NCI-H524 (cell line): ENCODE measurements at regions not wholly inside any gene's neighbourhood (a gene's known extent, or its start where the extent isn't known, plus 50 kb on each side); places are given as distances from the start of the nearest gene placed in this dataset.
A peak's percentile ranks its signal among the peaks of the same experiment; 100 is the strongest.

Experiments
- DNase-seq, 2 experiments: peaks; one replicate each; lab custom pipeline; 2025; lab: John Stamatoyannopoulos, UW

DNA sequence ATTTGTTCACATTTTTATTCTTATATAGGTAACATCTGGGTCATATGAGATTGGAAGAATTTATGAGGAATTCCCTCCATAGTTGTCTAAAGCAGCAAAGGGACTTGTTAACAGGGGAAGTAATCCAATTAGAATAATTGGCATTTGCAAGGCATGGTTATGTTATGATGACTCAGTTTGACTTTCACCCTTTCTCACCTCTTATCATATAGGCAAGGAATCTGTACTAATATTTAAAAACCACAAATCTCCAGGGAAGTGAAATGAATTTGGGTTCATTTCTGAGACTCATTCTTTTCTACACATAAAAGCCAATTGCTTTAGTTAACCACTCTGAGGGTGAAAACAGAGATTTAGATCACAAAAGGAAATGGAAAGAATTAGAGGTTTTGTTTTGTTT is 281.5 kb upstream of the DKK2 start:
- DNase-seq: no peak

DNA sequence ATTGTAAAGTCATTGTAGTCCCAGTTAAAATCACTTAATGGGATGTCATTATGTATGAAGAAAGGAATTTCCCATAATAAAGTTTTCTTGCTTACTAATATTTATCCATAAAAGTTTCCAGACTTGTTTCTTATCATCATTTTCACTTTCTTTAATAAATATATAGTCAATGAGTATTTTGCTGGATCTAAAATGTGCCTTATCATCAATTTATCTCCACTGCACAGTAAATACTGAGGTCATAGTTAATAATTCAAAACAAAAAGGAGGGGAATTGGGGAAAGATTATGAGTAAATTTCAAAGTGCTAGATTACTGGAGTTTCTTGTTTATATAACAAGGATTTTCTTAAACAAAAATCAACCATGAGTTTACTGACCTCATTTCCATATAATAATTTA is 279.5 kb upstream of the DKK2 start:
- DNase-seq: no peak

DNA sequence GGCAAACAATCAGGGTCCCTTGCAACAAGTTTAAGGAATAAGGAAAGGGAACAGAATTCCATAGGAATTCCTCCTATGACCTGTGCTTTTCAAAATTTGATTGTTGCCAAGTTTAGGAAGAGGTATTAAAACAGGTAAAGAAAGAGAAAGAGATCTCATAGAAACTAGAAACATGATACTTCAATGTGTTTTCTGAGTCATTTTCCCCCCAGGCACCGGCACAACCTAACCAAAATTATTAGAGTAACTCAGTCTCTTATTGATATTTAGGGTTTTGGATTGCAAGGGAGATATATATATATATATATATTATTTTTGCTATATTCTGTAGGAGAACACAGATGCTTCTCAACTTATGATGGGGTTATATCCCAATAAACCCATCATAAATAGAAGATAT is 278.0 kb upstream of the DKK2 start:
- DNase-seq: no peak

DNA sequence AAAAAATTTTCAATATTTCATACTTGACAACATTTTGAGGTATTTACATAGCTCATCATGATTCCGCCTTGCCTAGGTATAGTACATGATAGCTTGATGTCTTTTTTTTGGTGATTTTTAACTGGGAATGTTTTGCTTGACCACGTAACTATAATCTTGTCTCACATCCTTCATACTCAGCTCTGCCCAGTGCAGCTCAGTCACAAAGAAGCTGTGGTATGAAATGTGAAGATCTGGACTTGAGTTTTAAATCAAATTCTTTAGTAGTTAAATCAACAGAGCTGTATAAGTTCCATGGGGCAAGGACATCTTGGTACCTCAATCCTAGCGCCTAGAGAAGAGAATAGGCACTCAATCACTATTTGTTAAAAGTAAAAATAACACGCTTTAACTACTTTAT is 276.3 kb upstream of the DKK2 start:
- no peak for DNase-seq

DNA sequence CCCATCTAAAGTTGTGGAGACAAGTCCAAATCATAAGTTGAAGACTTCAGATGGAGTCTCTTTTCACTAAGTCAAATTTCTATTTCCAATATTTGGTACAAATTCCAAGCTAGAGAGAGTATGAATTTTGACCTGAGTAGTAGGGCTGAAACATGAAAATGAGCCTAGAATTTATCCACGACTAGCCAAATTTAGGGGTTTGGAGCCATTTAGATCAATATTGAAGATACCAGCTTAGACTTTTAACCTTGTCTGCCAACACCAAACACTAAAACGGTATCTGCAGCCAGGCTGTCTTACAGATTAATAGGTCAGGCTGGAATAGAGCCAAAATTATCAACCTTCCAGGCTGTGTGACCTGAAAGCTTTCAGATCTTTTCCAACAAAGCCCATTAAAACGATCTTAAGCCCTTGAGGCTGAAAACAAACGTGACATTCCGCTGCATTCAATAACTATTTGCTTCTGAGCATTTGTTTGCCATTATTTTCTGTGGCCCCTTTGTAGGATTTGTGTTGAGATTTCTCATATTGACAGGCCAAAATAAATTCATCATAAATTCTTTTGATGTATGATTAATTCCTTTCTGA is 268.7 kb upstream of the DKK2 start:
- DNase-seq: no peak

DNA sequence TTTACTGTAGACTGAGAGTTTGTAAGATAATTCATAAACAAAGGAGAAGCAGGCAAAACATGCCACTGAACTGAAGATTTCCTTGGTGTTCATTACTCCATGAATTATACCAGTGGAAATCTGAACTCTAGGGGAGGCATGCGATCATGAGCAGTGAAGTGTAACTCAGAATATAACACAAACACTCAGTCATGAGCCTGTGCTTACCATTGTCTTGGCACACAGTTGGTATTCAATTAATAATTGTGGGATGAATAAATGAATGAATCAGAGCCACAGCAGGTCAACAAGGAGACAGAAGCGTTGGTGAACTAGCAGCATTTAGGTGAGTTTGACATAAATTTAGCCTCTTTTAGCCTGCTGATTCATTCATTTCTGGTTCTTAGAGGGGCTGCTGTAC is 263.5 kb upstream of the DKK2 start:
- no peak for DNase-seq

DNA sequence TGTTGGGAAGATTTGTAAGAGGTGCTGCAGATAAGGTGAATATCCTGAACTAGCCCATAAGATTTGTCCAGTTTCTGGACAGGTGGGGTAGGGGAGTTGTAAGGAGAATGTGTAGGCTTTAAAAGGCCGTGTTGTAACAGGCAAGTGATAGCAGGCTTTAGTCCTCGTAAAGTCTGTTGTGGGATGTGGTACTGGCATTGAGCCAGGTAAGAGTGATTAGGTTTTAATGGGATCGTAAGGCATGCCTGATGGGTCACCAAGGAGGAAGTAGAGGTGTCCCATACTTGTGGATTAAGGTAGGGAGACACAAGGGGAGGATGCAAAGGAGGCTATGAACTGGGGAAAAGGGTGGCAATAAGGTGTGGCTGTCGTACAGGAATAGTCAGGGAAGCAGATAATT is 256.9 kb upstream of the DKK2 start:
- DNase-seq: peak in 1 of 2 experiments; percentile 6

DNA sequence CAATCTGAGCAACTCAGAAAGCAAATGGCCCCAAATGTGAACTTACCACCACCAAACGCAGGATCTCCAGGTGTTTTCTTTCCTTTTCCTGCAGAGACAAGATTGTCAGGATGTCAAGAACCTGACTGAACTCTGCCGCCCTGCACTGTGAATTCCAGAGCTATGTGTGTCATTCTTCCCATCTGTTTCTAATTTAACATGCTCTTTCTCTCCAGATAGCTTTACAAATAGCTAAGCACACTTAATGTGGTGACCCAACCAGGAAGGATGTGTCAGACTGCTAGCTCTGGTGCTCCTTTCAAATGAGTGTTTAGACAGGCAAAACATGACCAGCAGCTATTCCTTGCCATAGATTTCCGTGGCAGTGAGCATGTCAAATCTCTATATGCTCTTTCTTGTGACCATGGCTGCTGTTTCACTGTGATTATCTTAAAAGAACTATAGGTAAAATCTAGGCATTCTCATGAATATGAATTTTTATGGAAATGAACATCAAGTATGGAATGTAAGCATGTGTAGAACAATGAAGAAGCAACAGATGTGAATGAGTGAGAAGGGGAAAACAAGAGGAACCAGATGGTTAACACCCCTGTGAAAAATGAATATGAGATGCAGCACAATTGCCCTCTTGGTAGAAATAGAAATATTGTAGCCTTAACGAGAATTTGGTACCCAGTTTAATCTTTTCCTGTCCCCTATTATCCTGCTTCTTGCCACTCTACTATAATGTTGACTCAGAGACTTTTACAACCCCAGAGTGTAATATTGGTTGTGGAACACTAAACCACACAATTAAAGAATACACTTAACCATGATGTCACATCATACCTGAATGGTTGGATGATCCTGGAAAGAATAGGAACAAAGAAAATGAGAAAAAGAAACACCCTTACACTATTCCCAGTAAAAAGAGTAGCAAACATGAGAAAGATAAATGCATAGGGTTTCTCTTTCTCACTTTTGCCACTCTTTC is 247.8 kb upstream of the DKK2 start:
- peak in 1 of 2 experiments; percentile 18 for DNase-seq

DNA sequence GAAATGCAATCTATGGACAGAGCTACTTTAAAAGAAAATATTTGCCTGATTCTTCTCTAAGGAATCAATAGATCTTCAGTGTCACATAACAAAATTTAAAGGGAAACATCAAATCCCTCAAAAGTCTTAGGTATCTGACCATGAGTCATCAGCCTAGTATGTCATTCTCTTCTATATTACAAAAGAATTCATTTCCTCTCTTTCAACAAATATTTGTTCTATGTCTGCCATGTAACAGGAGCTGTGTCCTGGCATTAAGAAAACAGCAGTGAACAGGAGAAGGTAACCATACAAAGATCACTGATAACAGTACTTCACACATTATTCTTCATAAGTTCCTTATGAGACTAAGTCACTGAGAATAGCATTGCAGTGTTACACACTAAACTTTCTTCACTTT is 243.6 kb upstream of the DKK2 start:
- no peak for DNase-seq

DNA sequence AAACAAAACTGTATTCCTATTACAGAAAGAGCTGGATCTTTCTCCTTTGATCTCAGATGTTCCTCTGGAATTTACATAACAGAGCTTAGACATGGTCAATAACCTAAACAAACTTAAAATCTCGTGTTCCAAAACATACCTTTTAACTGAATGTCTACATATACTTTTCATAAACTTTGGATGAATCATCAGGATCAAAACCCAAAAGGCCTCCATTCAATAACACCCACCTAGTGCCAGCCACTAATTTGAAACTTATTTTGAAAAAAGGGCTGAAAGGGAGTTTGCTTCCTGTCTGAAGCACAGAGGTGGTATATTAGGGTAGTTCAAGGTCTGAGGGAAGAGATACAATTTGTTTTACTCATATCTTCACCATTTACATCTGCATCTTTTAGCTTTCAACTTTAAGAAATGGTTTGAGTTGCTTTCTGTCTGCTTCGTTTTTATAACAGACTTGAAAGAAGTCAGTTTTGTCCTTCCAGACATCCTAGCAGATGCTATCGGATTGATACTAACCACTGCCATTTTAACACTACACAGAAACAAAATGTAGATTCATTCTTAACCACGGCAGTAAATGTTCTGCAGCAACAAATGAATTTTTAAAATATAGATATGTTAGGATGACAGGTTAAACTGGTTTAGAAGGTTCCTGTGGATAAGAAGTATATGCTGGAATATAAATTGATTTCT is 242.8 kb upstream of the DKK2 start:
- DNase-seq: no peak

DNA sequence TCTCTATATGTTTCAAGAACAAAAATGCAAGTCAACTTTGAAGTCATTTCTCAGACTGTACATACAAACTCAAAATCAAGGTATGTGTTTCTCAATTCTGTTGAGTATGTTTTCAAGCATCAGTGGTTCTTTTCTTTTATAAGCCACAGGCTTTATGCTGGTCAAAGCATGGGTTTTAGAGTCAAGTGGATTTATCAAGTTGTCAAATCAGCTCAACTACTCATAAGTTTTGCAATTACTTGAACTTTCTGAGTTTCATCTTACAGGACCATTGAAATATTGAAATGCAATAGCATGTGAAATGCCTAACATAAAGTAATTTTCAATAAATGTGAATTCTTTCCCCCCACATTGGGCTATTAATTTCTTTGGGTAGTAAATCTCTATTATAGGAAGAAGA is 239.9 kb upstream of the DKK2 start:
- DNase-seq: no peak

DNA sequence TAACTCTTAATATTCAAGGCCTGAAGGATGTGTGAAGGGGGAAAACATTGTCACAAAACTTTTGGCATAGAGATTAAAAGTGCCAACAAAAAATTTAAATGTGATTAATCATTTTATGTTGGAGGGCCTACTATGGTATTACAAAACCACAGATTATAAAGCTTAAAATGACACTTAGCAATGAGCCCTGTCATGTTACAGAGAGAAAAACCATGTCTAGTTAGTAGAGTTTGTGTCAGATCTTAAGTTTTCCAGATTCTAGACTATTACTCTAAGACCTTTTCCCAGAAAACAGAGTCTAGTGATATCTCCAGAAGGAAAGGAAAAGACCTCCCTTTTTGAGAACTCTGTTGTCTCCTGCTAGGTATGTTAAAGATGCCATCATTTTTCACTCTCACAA is 239.1 kb upstream of the DKK2 start:
- DNase-seq: no peak

DNA sequence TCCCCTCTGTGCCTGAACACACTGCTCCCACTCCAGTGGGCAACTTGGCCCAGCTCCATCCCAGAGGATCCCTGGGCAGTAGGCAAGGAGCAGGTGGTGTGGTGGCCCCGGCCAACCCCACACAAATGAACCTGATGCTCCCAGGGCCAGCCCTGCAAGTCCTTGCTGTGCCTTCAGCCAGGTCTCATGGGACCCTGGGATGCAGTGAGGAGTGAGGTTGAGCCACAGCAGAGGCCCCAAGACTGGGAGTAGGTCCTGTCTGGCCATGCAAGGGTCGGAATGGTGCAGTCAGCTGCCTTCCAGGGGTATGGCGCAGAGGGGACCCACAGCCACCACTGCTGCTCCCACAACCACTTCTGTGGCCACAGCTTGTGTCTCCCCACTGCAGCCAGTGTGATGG is 234.5 kb upstream of the DKK2 start:
- no peak for DNase-seq

DNA sequence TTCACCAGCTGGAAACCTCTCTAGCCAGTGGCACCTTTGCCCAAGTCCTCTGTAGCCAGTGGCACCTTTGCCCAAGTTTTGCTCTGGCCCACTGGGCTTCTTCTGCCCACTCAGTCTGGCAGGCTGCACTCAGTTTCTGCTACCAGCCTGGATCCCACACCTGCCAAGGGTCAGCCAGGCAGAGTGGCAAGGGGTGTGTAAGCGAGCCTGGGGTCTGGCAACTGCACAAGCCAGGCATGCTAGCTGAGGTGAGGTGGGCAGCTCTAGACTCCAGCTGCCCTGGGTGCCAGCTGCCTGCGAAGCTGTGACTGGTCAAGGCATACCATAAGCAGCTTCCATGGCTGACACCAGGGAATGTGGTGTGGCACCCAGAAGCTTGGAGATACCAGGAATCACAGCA is 233.1 kb upstream of the DKK2 start:
- no peak for DNase-seq

DNA sequence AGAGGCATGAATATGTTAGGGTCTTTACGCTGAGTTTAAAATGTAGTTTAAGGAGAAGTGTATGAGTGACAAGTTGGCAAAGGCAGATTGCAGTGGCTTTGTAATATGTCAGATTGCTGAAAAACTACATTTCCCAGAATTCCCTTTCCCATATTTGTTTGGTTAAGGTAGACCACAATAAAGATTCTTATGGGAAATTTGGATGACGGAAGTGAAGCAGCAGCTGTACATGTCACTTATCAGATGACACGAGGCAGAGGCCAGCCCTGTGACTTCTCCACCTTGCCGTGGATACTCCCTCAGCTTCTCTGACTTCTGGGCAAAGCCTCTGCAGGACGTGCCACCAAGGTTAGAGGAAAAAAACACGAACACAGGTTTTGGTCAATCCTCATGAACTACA is 229.7 kb upstream of the DKK2 start:
- no peak for DNase-seq

DNA sequence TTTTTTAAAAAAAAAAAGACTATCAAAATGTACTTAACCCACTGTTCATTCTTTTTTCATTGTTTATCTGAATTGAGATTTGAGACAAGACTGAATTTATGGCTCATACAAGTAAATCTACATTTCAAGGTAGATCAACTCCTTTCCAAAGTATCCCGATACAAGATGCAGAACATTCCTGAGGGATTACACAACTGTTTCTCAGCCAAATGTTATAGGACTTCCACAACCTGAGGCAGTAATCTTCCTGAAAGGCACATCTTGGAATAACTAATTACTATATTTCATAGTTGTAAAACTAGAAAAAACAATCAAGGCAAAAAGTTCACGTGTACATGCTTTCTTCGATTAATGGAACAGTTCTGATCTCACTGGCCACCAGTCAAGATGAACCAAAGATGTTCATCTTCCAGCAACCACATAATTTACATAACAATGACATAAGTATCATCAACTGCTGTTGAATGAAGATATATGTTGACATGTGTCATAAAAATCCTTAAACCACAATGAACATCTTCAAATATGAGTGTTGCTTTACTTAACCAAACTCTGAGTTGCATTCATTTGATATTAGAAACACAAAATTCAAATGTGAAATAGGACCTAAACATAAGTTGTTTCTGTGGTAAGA is 225.2 kb upstream of the DKK2 start:
- DNase-seq: no peak

DNA sequence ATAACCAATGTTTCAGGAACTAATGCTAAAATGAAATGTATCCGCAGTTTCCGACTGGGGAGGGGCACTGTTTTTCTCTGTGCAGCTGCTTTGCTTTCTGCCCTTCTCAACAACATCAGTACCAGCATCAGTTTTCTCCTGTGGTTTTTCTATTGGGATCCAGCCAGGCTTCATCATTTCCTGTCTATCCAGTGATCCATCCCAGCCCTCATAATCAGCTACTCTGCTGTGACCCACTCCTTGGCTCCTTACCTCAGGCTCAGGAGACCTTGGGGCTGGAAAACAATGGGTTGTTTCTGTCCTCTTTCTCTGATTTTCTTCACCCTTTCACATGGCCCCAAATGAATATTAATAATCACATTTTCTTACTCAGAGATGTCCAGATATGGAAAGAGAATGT is 222.2 kb upstream of the DKK2 start:
- no peak for DNase-seq

DNA sequence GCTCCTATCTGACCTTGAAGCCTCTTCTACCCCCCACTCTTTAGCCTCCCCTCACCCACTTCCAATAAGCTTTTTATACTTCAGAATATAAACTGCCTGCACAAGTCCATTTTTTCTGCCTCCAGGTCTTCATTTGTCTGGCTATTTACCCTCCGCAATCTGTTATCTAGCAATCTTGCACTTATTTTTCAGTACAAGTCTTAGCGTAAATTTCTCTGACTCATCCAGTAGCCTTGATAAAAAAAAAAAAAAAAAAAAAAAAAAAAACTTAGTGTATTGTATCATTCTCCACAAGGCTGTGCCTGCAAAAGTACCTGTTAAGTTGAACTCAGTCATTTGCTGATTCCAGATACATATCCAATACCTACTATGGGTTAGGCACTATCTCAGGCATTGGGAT is 219.5 kb upstream of the DKK2 start:
- DNase-seq: no peak

DNA sequence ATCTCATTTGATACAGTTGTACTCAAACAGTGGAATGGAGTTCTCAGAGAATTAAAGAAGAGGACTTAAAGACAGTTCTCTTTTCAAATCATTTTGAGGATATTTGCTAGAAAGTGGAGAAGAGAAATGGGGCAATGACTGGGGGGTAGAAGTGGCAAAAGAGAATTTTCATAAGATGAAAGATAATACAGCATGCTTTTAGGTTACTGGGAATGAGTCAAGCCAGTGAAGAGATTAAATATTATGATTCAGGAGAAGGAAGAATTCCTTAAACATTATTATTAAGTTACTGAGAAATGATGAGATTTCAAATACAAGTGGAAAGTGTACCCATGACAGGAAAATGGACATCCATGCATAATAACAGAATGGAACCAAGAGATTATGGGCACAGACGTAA is 219.0 kb upstream of the DKK2 start:
- no peak for DNase-seq

DNA sequence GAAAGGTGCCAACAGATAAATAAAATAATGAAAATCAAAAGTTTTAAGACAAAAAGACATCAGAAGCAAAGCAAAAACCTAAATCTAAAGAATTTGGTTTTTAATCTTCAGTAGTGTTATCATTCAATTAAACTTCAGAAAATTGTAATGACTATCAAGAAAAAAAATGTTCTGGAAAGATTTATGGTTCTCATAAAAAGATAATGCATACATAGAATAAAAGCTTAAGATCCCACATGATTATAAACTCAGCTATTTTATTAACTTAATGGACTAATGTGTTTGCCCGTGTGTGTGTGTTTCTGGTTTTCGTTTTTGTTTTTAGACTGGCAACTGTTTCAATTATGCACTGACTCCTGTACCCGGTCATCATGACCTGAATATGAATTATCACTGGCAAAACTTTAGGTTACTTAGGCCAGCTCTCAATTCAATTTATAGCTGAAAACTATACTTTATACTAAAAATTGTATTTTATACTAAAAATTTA is 217.5 kb upstream of the DKK2 start:
- no peak for DNase-seq

DNA sequence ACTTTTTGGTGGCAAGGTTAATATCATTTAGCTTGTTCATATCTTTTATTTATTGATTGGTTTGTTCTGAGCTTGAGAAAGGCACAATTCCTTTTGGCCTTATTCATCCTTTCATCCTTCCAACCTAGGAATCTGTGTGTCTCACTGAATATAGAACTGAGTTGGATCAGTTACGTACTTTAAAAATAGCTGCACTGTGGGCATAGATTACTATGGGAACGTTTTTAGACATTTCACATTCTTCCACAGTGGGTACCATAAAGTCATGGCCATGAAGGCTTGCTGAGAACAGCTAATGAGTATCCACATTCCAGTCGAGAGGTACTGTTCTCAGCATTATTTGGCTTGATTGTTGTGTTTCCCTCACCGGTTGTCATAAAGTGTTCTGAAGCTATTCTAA is 217.0 kb upstream of the DKK2 start:
- DNase-seq: no peak

DNA sequence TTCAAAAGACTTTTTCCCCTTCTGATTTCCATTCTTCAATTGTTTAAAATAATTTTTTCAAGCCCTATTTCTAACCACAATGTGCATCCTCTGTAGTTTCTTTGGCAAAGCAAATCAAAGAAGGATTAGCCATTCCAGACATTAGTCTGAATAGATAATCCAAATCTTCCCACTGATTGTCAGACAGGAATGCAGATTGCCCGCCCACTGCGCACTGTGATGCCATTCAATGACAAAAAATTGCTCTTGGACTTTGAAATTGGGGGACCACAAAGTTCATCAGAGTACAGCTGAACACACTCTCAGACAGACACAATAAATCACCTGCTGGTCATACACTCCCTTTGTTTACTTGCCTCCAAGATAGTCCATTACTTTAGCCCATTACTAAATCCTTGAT is 216.5 kb upstream of the DKK2 start:
- DNase-seq: no peak

DNA sequence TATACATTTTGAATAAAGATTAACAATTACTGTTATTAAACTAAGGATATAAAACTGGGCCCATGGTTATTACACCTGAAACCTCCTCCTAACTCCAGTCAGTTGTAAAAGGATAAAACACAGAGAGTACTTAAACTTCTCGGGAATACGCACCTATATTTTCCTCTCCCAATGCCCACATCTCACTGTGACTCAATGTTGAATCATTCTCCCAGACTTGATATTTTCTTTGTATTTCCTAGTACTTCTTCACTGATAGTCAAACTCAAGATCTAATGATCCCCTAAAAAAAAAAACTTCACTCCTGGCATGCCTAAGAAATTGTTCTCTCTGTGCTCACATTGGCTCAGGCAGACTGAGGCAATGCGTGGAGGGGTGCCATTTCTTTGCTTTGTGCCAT is 212.5 kb upstream of the DKK2 start:
- DNase-seq: no peak
